ENCODE measurements at regions not wholly inside any gene's neighbourhood (a gene's known extent, or its start where the extent isn't known, plus 50 kb on each side); places are given as distances from the start of the nearest gene placed in this dataset.

DNA sequence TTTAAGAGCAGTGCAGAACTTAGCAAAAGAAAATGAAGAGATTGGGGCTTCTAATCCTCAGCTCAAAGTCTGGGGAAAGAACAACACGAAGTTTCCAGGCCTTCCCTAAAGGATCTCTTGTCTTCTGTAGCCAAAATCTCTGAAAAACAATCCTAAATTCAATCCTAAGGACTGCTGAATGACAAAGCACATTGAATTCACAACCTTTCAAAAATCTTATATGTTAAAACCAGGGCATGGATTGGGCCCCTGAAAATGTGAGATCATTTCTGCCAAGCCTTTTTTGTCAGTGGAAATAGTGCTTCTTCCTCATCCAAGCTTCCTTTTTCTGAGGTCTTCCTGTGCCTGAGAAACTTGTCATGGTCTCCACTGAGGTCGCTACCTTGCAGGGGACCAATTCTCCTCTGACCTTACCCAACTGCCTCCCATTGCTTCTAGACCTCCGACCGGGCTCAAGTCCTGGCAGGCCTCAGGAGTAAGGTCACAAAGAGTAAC, 126.2 kb upstream of the ARID1B start (continued):
- no peak for TF ChIP-seq POLR2AphosphoS5 (IDR thresholded peaks at IDR 0.05; ENCODE audit: low read depth)
- TF ChIP-seq JUNB (IDR thresholded peaks at IDR 0.05; ENCODE audit: unreplicated experiment), result no peak
- TF ChIP-seq, protein P1, sequence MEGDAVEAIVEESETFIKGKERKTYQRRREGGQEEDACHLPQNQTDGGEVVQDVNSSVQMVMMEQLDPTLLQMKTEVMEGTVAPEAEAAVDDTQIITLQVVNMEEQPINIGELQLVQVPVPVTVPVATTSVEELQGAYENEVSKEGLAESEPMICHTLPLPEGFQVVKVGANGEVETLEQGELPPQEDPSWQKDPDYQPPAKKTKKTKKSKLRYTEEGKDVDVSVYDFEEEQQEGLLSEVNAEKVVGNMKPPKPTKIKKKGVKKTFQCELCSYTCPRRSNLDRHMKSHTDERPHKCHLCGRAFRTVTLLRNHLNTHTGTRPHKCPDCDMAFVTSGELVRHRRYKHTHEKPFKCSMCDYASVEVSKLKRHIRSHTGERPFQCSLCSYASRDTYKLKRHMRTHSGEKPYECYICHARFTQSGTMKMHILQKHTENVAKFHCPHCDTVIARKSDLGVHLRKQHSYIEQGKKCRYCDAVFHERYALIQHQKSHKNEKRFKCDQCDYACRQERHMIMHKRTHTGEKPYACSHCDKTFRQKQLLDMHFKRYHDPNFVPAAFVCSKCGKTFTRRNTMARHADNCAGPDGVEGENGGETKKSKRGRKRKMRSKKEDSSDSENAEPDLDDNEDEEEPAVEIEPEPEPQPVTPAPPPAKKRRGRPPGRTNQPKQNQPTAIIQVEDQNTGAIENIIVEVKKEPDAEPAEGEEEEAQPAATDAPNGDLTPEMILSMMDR (conservative IDR thresholded peaks at IDR 0.05; ENCODE audit: low read depth in 2 of 2), result no peak
- TF ChIP-seq EZH2phosphoT487 (IDR thresholded peaks at IDR 0.05; ENCODE audit: unreplicated experiment), result no peak
- TF ChIP-seq, protein P2, sequence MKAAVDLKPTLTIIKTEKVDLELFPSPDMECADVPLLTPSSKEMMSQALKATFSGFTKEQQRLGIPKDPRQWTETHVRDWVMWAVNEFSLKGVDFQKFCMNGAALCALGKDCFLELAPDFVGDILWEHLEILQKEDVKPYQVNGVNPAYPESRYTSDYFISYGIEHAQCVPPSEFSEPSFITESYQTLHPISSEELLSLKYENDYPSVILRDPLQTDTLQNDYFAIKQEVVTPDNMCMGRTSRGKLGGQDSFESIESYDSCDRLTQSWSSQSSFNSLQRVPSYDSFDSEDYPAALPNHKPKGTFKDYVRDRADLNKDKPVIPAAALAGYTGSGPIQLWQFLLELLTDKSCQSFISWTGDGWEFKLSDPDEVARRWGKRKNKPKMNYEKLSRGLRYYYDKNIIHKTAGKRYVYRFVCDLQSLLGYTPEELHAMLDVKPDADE (IDR thresholded peaks at IDR 0.05), result no peak

DNA sequence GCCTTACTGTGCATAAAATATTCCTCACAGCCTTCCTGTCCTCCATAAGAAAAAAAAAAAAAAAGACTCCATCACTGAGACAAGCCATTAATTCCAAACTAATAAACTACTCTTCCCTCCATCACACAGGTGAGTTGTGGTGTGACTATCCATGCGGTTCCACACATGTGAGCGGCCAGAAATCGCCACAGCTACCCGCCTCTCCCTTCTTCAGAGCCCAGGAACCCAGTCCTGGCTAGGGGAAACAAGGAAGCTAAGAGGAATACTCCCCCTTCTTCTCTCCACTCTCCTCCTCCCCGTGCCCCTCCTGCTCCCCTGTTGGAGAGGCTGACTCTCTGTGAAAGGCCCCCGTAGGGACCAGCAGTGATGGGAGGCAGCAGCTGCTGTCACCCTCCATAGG, 128.6 kb upstream of the ARID1B start:
- peaks cover 9% of the 10 kb centered on the region; the same call in 1 of the 2 replicates for H3K9me2 ChIP-seq (ENCODE audit: insufficient read depth)
- H3K27me3 ChIP-seq (ENCODE audit: insufficient read depth), result no peaks in the 10 kb centered on the region
- DNase-seq (ENCODE audit: low spot score) (no peak), ATAC-seq (no peak)
- H3K79me2 ChIP-seq (replicated peaks; ENCODE audit: insufficient read depth), result no peaks in the 10 kb centered on the region
- no peaks in the 10 kb centered on the region for H4K20me1 ChIP-seq (replicated peaks; ENCODE audit: insufficient read depth)
- H3K4me3 ChIP-seq, result no peak overlapping the region
- H3K27ac Mint-ChIP-seq, result no peak overlapping the region
- peaks cover 4% of the 10 kb centered on the region for H3K27me3 Mint-ChIP-seq (ENCODE audit: insufficient read depth, low read depth, poor library complexity)
- H3K4me2 ChIP-seq, result no peak overlapping the region
- no peak overlapping the region for H3K27ac ChIP-seq (ENCODE audit: low read depth)
- peaks cover 14% of the 10 kb centered on the region for H3K9me3 Mint-ChIP-seq
- H3K4me1 ChIP-seq (ENCODE audit: insufficient read depth), result no peaks in the 10 kb centered on the region
- H3K4me3 Mint-ChIP-seq, result no peak overlapping the region
- H3K36me3 Mint-ChIP-seq (ENCODE audit: low read depth), result peaks cover 14% of the 10 kb centered on the region; the same call in 2 of the 3 replicates
- peaks cover 3% of the 10 kb centered on the region; the same call in 2 of the 3 replicates for H3K4me1 Mint-ChIP-seq
- H2AFZ ChIP-seq, result no peak overlapping the region
- no peaks in the 10 kb centered on the region for H3F3A ChIP-seq (replicated peaks; ENCODE audit: low read depth)
- no peaks in the 10 kb centered on the region for H3K36me3 ChIP-seq (ENCODE audit: insufficient read depth)
- TF ChIP-seq, protein P3, sequence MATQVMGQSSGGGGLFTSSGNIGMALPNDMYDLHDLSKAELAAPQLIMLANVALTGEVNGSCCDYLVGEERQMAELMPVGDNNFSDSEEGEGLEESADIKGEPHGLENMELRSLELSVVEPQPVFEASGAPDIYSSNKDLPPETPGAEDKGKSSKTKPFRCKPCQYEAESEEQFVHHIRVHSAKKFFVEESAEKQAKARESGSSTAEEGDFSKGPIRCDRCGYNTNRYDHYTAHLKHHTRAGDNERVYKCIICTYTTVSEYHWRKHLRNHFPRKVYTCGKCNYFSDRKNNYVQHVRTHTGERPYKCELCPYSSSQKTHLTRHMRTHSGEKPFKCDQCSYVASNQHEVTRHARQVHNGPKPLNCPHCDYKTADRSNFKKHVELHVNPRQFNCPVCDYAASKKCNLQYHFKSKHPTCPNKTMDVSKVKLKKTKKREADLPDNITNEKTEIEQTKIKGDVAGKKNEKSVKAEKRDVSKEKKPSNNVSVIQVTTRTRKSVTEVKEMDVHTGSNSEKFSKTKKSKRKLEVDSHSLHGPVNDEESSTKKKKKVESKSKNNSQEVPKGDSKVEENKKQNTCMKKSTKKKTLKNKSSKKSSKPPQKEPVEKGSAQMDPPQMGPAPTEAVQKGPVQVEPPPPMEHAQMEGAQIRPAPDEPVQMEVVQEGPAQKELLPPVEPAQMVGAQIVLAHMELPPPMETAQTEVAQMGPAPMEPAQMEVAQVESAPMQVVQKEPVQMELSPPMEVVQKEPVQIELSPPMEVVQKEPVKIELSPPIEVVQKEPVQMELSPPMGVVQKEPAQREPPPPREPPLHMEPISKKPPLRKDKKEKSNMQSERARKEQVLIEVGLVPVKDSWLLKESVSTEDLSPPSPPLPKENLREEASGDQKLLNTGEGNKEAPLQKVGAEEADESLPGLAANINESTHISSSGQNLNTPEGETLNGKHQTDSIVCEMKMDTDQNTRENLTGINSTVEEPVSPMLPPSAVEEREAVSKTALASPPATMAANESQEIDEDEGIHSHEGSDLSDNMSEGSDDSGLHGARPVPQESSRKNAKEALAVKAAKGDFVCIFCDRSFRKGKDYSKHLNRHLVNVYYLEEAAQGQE (IDR thresholded peaks at IDR 0.05; ENCODE audit: unreplicated experiment), result no peak
- TF ChIP-seq STAT1 (IDR thresholded peaks at IDR 0.05; ENCODE audit: unreplicated experiment) (no peak), ZNF114 (CRISPR knock-in tag; IDR thresholded peaks at IDR 0.05) (no peak), EZH2phosphoT487 (IDR thresholded peaks at IDR 0.05; ENCODE audit: unreplicated experiment) (no peak), POLR2AphosphoS5 (IDR thresholded peaks at IDR 0.05; ENCODE audit: low read depth) (no peak), NANOG (IDR thresholded peaks at IDR 0.05; ENCODE audit: borderline replicate concordance) (no peak), ZNF331 (CRISPR knock-in tag; IDR thresholded peaks at IDR 0.05; ENCODE audit: low read depth) (no peak), CREB1 (CRISPR knock-in tag; IDR thresholded peaks at IDR 0.05; ENCODE audit: low read depth) (no peak), EZH2 (IDR thresholded peaks at IDR 0.05; ENCODE audit: low read depth, unreplicated experiment) (no peak)
- TF ChIP-seq, protein P2 (IDR thresholded peaks at IDR 0.05), result no peak

Data from GM23338 (cell line).